ENCODE measurements at regions not wholly inside any gene's neighbourhood (a gene's known extent, or its start where the extent isn't known, plus 50 kb on each side); places are given as distances from the start of the nearest gene placed in this dataset.

DNA sequence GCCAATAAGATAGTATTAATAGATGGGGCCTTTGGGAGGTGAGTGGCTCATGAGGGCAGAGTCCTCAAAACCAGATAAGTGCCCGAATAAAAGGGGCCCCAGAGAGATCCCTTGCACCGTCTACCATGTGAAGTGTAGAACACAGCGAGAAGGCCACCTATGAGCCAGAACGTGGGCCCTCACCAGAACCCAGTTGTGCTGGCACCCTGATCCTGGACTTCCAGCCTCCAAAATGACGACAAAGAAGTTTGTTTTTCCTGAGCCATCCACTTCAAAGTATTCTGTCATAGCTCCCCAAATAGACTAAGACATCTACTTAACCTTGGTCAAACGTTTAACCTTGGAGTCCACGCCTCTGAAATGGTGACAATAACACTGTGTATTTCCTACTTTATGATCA, 158.1 kb downstream of the EFNB2 start:
- TF ChIP-seq EZH2 (IDR thresholded peaks at IDR 0.05; ENCODE audit: low read length, unreplicated experiment) (no peak), EZH2phosphoT487 (IDR thresholded peaks at IDR 0.05; ENCODE audit: borderline replicate concordance, low read length) (no peak)
- TF ChIP-seq, protein P1, sequence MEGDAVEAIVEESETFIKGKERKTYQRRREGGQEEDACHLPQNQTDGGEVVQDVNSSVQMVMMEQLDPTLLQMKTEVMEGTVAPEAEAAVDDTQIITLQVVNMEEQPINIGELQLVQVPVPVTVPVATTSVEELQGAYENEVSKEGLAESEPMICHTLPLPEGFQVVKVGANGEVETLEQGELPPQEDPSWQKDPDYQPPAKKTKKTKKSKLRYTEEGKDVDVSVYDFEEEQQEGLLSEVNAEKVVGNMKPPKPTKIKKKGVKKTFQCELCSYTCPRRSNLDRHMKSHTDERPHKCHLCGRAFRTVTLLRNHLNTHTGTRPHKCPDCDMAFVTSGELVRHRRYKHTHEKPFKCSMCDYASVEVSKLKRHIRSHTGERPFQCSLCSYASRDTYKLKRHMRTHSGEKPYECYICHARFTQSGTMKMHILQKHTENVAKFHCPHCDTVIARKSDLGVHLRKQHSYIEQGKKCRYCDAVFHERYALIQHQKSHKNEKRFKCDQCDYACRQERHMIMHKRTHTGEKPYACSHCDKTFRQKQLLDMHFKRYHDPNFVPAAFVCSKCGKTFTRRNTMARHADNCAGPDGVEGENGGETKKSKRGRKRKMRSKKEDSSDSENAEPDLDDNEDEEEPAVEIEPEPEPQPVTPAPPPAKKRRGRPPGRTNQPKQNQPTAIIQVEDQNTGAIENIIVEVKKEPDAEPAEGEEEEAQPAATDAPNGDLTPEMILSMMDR (conservative IDR thresholded peaks at IDR 0.05; ENCODE audit: low read depth, low read length), result no peak
